T47D (cell line): ENCODE measurements at regions not wholly inside any gene's neighbourhood (a gene's known extent, or its start where the extent isn't known, plus 50 kb on each side); places are given as distances from the start of the nearest gene placed in this dataset.
A peak's percentile ranks its signal among the peaks of the same experiment; 100 is the strongest.
"Not testable (repeated sequence)": the region's sequence is repeated elsewhere in the genome, so short reads cannot be mapped to it uniquely, and the experiment has no call there.

ENCODE experiments used
- DNase-seq, 2 experiments: peaks; one replicate each; pipeline versions ENCODE4 v3.0.0 to v3.0.0-alpha.2; 2011 to 2012; ENCODE audit warnings: low read depth in 1 of 2, low spot score in 1 of 2
- JUND ChIP-seq: IDR thresholded peaks from 2 replicates; pipeline ENCODE4 v1.6.1; 2012; ENCODE audit warnings: low read depth
- in situ Hi-C: cut with HindIII; loops from 2 replicates; pipeline ENCODE4 v1.10.0; 2016; ENCODE audit warnings: low sequenced_read_pairs, low pct_unique_long_range_greater_than_20kb

- no peak for TF ChIP-seq JUND
- no peak for DNase-seq
- in situ Hi-C loops, result no loop called here
Measured at GRCh38 chr3:164332831-164333802, 745.2 kb downstream of the SI start.

- DNase-seq, result no peak
- no peak for TF ChIP-seq JUND
- in situ Hi-C loops, result no loop called here
Measured at GRCh38 chr3:164326714-164327113, 751.6 kb downstream of the SI start.

GRCh38 chr3:164320962-164321361 lies 757.3 kb downstream of the SI start:
- in situ Hi-C loops, result no loop called here
- TF ChIP-seq JUND, result no peak
- no peak for DNase-seq

DNA sequence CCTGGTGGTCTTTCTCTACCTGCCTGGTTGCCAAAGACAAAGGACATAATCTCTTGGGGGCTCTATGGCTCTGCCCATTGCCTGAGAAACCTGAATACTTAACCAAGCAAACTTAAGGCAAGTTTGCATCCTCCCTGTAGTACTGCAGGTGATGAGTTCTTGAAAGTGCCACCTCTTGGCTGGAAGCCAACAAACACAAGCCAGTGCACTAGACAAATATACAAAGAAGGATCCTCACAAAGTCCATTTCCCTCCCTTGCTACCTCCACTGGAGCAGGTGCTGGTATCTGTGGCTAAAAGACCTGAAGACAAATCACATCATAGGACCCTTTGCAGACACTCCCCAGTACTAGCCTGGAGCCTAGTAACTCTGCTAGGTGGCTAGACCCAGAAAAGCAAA lies 772.3 kb downstream of the SI start:
- peak in 1 of 2 experiments; percentile 46 for DNase-seq
- in situ Hi-C loops, result no loop called here
- TF ChIP-seq JUND, result no peak

DNA sequence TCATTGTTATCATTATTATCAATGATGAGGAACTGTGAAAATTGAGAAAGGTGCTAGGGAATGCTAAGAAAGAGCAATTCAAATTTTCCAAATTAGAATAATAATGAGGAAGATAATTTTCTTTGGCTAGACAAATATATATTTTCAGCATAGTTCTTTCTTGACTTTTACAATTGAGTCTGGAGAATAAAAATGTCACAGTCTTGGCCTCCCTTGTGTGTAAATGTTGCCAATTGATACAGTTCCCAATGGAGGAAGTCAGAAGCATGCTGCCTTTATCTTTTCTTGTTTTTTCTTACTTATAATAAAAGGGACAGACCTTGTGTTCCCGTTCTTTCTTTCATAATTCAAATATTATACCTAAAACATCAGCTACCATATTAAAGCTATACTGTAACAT lies 774.4 kb downstream of the SI start:
- DNase-seq, result no peak
- TF ChIP-seq JUND, result no peak
- in situ Hi-C loops, result no loop called here

DNA sequence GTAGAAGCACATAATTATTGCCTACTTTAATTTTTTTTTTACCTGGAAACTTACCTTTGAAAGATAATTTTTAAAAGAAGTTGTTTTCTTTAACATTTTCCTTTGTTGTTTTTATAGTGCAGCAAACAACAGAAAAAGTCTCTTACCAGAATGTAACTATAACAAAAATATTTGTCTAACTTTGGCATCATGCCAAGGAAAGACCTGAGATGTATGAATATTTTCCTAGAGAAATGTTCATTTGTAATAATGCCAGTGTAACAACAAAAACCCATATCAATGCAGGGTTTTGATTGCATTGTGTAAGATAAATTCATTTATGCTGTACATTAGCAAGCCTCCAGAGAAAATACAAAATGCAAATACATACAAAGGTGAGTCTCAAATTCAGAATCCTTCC lies 775.7 kb downstream of the SI start:
- no peak for TF ChIP-seq JUND
- in situ Hi-C loops, result no loop called here
- DNase-seq, result no peak

- DNase-seq, in situ Hi-C loops: not testable (repeated sequence)
Measured at GRCh38 chr3:164291486-164291885, 786.8 kb downstream of the SI start.

GRCh38 chr3:164278550-164278949 lies 799.7 kb downstream of the SI start:
- no peak for TF ChIP-seq JUND
- in situ Hi-C loops, result no loop called here
- DNase-seq, result no peak

DNA sequence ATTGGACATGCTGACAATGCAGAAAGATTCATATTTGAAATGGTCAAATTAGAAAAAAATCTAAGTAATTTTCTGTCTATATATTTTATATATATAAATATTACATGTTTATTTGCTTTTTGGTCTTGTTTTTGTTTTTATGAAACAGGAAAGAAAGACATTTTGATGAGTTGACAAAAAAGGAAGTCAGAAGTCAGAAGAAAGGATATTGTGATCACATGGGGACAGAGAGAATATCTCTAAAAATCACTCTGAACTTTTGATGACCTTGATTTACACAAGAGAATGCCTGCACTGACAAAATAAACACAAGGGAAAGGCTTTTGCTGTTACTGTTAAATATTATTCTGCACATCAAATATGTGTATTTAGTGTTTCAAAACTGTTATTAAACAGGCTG lies 811.2 kb downstream of the SI start:
- no peak for DNase-seq
- no peak for TF ChIP-seq JUND
- in situ Hi-C loops, result no loop called here

GRCh38 chr3:164250923-164251322 lies 827.4 kb downstream of the SI start:
- peak in 1 of 2 experiments; percentile 40 for DNase-seq
- TF ChIP-seq JUND, result no peak
- in situ Hi-C loops, result no loop called here

GRCh38 chr3:164236851-164237250 lies 841.4 kb downstream of the SI start:
- in situ Hi-C loops, result no loop called here
- no peak for DNase-seq

DNA sequence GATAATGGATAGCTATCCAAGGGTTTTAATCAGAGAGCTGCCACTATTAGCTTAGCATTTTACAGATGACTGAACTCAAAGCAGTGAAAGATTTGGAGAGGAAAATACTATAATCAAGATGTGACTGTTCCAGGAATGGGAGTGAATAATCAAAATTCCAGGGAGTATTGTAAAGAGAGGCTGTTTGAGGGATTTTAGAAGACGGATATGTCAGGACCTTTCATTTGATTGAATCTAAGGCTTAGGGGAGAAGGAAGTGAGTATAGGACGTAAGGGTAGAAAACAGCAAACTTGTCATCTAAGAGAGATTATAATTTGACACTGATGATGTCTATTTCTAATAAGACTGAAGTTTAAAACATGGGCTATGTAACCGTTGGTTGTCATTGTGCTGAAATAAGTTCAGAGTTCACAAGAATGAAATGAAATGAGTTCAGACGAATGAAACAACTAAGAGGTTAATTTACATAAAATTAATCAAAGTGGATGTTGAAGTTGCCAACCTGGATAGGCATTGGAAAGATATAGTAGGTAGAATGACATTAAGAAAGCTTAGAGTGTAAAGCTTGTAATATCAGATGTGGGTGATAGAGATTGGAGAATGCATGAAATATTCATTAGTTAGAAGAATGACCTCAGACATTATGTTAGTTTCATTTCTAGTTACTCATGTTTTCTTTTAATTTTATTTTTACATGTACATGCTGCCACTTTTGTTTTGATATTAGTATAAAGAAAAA lies 842.8 kb downstream of the SI start:
- no peak for TF ChIP-seq JUND
- DNase-seq, result no peak

More at GRCh38 chr3:164236851-164237250, 841.4 kb downstream of the SI start:
- no peak for TF ChIP-seq JUND

DNA sequence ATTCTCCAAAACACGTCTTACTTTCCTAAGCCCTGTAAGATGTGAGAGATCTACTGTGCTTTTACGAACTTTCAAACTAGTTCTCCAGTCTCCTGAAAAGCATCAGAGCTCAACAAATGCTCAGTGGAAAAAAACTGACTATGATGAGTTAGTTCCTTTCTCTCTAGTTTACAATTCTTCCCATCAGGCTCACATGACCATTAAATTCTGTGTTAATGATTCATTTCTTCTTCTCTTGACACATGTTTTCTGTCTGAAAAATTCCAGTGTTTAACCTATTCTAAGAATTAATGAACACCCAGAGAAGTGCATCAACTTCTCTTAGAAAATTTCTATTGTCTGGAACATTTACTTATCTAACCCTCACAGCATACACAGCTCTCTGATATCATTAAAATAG lies 844.3 kb downstream of the SI start:
- in situ Hi-C loops, result no loop called here
- no peak for TF ChIP-seq JUND

More for the DNA sequence above, 842.8 kb downstream of the SI start:
- in situ Hi-C loops, result no loop called here

More for the DNA sequence above, 844.3 kb downstream of the SI start:
- no peak for DNase-seq
